IMR-90 (cell line): ENCODE measurements at regions not wholly inside any gene's neighbourhood (a gene's known extent, or its start where the extent isn't known, plus 50 kb on each side); places are given as distances from the start of the nearest gene placed in this dataset.

Source experiments
- ATAC-seq: fragments of 200-7000 bp; cut with Tn5 transposase; 2 replicates; pipeline ENCODE4 v1.9.1; 2020; ENCODE audit warnings: low read depth, mild to moderate bottlenecking, moderate library complexity
- BruUV-seq: library from RNA; stranded (reverse); fragments of 400-500 nt; replicated peaks from 2 replicates; lab custom pipeline; 2021; lab: Mats Ljungman, UMichigan
- CTCF ChIA-PET: fragments of 300-600 bp; formaldehyde crosslinking; extraction: SDS; loops from one replicate; lab custom pipeline; 2021; ENCODE audit warnings: antibody characterized with exemption; lab: Yijun Ruan, JAX
- POLR2A ChIA-PET: fragments of 300-600 bp; sonication (Branson Sonifier 250); formaldehyde crosslinking; loops from one replicate; lab custom pipeline; 2022; ENCODE audit warnings: antibody characterized with exemption; ENCODE audit not compliant: unreplicated experiment; lab: Charles Lee
- DNase-seq: peaks from one replicate; pipeline ENCODE4 v3.0.0; 2013
- H2AFZ ChIP-seq: replicated peaks from 2 replicates; pipeline ENCODE3; 2013; ENCODE audit warnings: low read length, mild to moderate bottlenecking; ENCODE audit not compliant: poor library complexity
- H2AK5ac ChIP-seq: 2 replicates; pipeline ENCODE4 v1.6.1; 2013; ENCODE audit warnings: low read depth, low read length, inconsistent platforms
- H2AK9ac ChIP-seq: replicated peaks from 2 replicates; pipeline ENCODE3; 2013; ENCODE audit warnings: mild to moderate bottlenecking, low read depth, low read length, moderate library complexity; ENCODE audit not compliant: poor library complexity
- H2BK120ac ChIP-seq: 2 replicates; pipeline ENCODE4 v1.6.1; 2013; ENCODE audit warnings: low read depth, low read length, inconsistent platforms
- H2BK15ac ChIP-seq: 3 replicates; pipeline ENCODE4 v1.6.1; 2013; ENCODE audit warnings: low read depth, low read length, inconsistent platforms
- H2BK20ac ChIP-seq: 2 replicates; pipeline ENCODE4 v1.6.1; 2013; ENCODE audit warnings: low read depth, mild to moderate bottlenecking, inconsistent platforms, low read length, moderate library complexity
- H2BK5ac ChIP-seq: 2 replicates; pipeline ENCODE4 v1.6.1; 2013; ENCODE audit warnings: mild to moderate bottlenecking, low read depth, low read length, inconsistent platforms; ENCODE audit not compliant: poor library complexity, severe bottlenecking
- H3K14ac ChIP-seq: replicated peaks from 2 replicates; pipeline ENCODE4 v1.6.1; 2013; ENCODE audit warnings: low read depth, low read length, inconsistent platforms
- H3K18ac ChIP-seq: 2 replicates; pipeline ENCODE4 v1.6.1; 2013; ENCODE audit warnings: low read depth, low read length, control low read depth
- H3K23ac ChIP-seq: 2 replicates; pipeline ENCODE4 v1.6.1; 2013; ENCODE audit warnings: low read depth, low read length, inconsistent platforms
- H3K27ac ChIP-seq: 2 replicates; pipeline ENCODE4 v1.5.1; 2013; ENCODE audit warnings: mild to moderate bottlenecking, control low read depth, low read length; ENCODE audit not compliant: insufficient read depth
- H3K27me3 ChIP-seq: 2 replicates; pipeline ENCODE4 v1.6.1; 2013; ENCODE audit warnings: low read length; ENCODE audit not compliant: control insufficient read depth, insufficient read depth
- H3K36me3 ChIP-seq: 2 replicates; pipeline ENCODE4 v1.6.1; 2013; ENCODE audit warnings: low read length, mixed read lengths; ENCODE audit not compliant: control insufficient read depth, insufficient read depth
- H3K4ac ChIP-seq: 2 replicates; pipeline ENCODE4 v1.6.1; 2013; ENCODE audit warnings: low read depth, low read length, inconsistent platforms
- H3K4me1 ChIP-seq: 2 replicates; pipeline ENCODE4 v1.6.1; 2013; ENCODE audit warnings: low read length, mixed read lengths; ENCODE audit not compliant: control insufficient read depth, insufficient read depth
- H3K4me2 ChIP-seq: 2 replicates; pipeline ENCODE4 v1.6.1; 2013; ENCODE audit warnings: low read depth, mild to moderate bottlenecking, control low read depth, low read length, moderate library complexity
- H3K4me3 ChIP-seq: 2 replicates; pipeline ENCODE4 v1.5.1; 2013; ENCODE audit warnings: low read depth, mild to moderate bottlenecking, control low read depth, low read length, moderate library complexity; ENCODE audit not compliant: insufficient read depth
- H3K56ac ChIP-seq: 2 replicates; pipeline ENCODE4 v1.6.1; 2013; ENCODE audit warnings: low read length, inconsistent platforms; ENCODE audit not compliant: insufficient read depth; ENCODE audit errors: extremely low read depth
- H3K79me1 ChIP-seq, 2 experiments: 2 replicates each; pipeline ENCODE4 v1.6.1; 2013; ENCODE audit warnings: low read length in 2 of 2, inconsistent platforms in 1 of 2, low read depth in 1 of 2
- H3K9ac ChIP-seq: 2 replicates; pipeline ENCODE4 v1.6.1; 2013; ENCODE audit warnings: low read depth, low read length, control low read depth
- H3K9me1 ChIP-seq: 2 replicates; pipeline ENCODE4 v1.6.1; 2013; ENCODE audit warnings: low read length, inconsistent platforms; ENCODE audit not compliant: insufficient read depth
- H3K9me3 ChIP-seq: 2 replicates; pipeline ENCODE4 v1.6.1; 2013; ENCODE audit warnings: low read length; ENCODE audit not compliant: control insufficient read depth, insufficient read depth
- H4K20me1 ChIP-seq: 2 replicates; pipeline ENCODE4 v1.6.1; 2013; ENCODE audit warnings: low read length, inconsistent platforms; ENCODE audit not compliant: insufficient read depth
- H4K5ac ChIP-seq: 2 replicates; pipeline ENCODE4 v1.6.1; 2013; ENCODE audit warnings: mild to moderate bottlenecking, low read depth, low read length, control low read depth
- H4K8ac ChIP-seq, 2 experiments: 2 replicates each; pipeline ENCODE4 v1.6.1; 2013; ENCODE audit warnings: low read depth in 2 of 2, low read length in 2 of 2, control low read depth in 1 of 2, inconsistent platforms in 1 of 2
- H4K91ac ChIP-seq: 2 replicates; pipeline ENCODE4 v1.6.1; 2013; ENCODE audit warnings: low read depth, low read length, inconsistent platforms; ENCODE audit not compliant: insufficient read depth
- BHLHE40 ChIP-seq: fragments of 150-350 bp; IDR thresholded peaks from 2 replicates; pipeline ENCODE4 v1.6.1; 2016; ENCODE audit warnings: mild to moderate bottlenecking, low read depth, low read length
- CEBPB ChIP-seq: IDR thresholded peaks from 2 replicates; pipeline ENCODE4 v1.6.1; 2012; ENCODE audit warnings: low read depth, low read length, improper control_type of control experiment
- CHD1 ChIP-seq: IDR thresholded peaks from 2 replicates; pipeline ENCODE4 v1.6.1; 2012; ENCODE audit warnings: low read depth, low read length, improper control_type of control experiment
- FOS ChIP-seq: fragments of 150-350 bp; IDR thresholded peaks from 2 replicates; pipeline ENCODE4 v1.6.1; 2016; ENCODE audit warnings: low read depth, low read length
- MAFK ChIP-seq: IDR thresholded peaks from 2 replicates; pipeline ENCODE4 v1.6.1; 2012; ENCODE audit warnings: low read depth, low read length, improper control_type of control experiment
- MAZ ChIP-seq: IDR thresholded peaks from 2 replicates; pipeline ENCODE4 v1.6.1; 2012; ENCODE audit warnings: low read depth, mild to moderate bottlenecking, low read length, improper control_type of control experiment, moderate library complexity, borderline replicate concordance
- MXI1 ChIP-seq: IDR thresholded peaks from 2 replicates; pipeline ENCODE4 v1.6.1; 2012; ENCODE audit warnings: low read depth, mild to moderate bottlenecking, low read length, moderate library complexity, borderline replicate concordance
- NFE2L2 ChIP-seq: fragments of 150-350 bp; IDR thresholded peaks from 2 replicates; pipeline ENCODE4 v1.6.1; 2016; ENCODE audit warnings: low read depth, mild to moderate bottlenecking, low read length
- POLR2A ChIP-seq: IDR thresholded peaks from 2 replicates; pipeline ENCODE4 v1.6.1; 2012; ENCODE audit warnings: mild to moderate bottlenecking, low read depth, low read length
- RAD21 ChIP-seq: IDR thresholded peaks from 2 replicates; pipeline ENCODE4 v1.6.1; 2012; ENCODE audit warnings: low read length, improper control_type of control experiment
- RCOR1 ChIP-seq: IDR thresholded peaks from 2 replicates; pipeline ENCODE4 v1.6.1; 2012; ENCODE audit warnings: mild to moderate bottlenecking, low read length, improper control_type of control experiment; ENCODE audit not compliant: insufficient replicate concordance
- SMC3 ChIP-seq: fragments of 150-350 bp; IDR thresholded peaks from 2 replicates; pipeline ENCODE4 v1.6.1; 2016; ENCODE audit warnings: low read depth, mild to moderate bottlenecking, antibody characterized with exemption, low read length, moderate library complexity
- WGBS, 2 experiments: methylation state at CpG; one replicate each; pipeline versions ENCODE4 v1.1.5 to v1.1.7; 2013; ENCODE audit warnings: missing lambda C conversion rate in 2 of 2; ENCODE audit not compliant: insufficient read length in 1 of 2; ENCODE audit errors: extremely low coverage in 2 of 2; 5-methylcytosine and 5-hydroxymethylcytosine counted together
- dilution Hi-C: fragments of 300-500 bp; cut with HindIII; formaldehyde crosslinking; loops from one replicate; pipeline ENCODE4 v1.14.3; 2018; ENCODE audit warnings: low sequenced_read_pairs; ENCODE audit not compliant: unreplicated experiment
- in situ Hi-C: fragments of 300-500 bp; cut with MboI; formaldehyde crosslinking; loops from 3 replicates; pipeline ENCODE4 v1.14.3; 2019; ENCODE audit warnings: low sequenced_read_pairs, inconsistent platforms, mixed read lengths
- intact Hi-C: fragments of 100-400 bp; cut with micrococcal nuclease; formaldehyde crosslinking; loops from 2 replicates; pipeline ENCODE4 v1.10.0; 2022
- TF ChIP-seq, protein P1 (sequence below): conservative IDR thresholded peaks from 2 replicates; pipeline ENCODE4 v1.5.1; 2012; ENCODE audit warnings: mild to moderate bottlenecking, low read depth, low read length, improper control_type of control experiment
- TF ChIP-seq, protein P2 (sequence below): fragments of 150-350 bp; IDR thresholded peaks from 2 replicates; pipeline ENCODE4 v1.6.1; 2016; ENCODE audit warnings: low read depth, mild to moderate bottlenecking, low read length, moderate library complexity, borderline replicate concordance
- TF ChIP-seq, protein P3 (sequence below): fragments of 150-350 bp; IDR thresholded peaks from 2 replicates; pipeline ENCODE4 v1.6.1; 2017; ENCODE audit warnings: mild to moderate bottlenecking, antibody characterized with exemption, low read length, low read depth

DNA sequence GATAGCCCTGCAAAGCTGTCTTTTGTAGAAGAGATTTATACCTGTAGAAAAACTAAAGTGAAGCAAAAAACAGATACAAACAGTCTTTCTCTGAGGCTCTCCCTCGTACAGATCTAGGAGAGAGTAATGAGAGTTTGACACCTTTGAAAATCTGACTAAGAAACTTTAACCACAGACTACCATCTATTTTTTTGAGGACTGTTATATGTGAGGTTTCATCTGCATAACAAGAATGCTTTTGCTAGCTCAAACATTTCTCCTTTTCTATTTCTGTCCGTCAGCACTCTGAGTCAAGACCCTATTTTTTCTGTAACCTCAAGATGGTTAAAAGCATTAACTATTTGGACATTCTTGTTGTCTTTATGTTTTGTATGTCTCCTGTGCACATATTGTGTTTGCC is 193.0 kb downstream of the BTBD3 start:
- Histone ChIP-seq H3K9me1 (no peaks in the 10 kb centered on the region), H2BK120ac (no peak overlapping the region), H2AK9ac (no peak overlapping the region), H3K4me2 (no peak overlapping the region), H3K4ac (no peak overlapping the region), H3K79me1 (no peaks in the 10 kb centered on the region), H3K18ac (no peak overlapping the region), H3K9ac (no peak overlapping the region), H3K14ac (no peak overlapping the region), H2BK15ac (no peak overlapping the region), H4K20me1 (no peaks in the 10 kb centered on the region), H4K91ac (no peak overlapping the region), H2AK5ac (no peak overlapping the region), H3K27ac (no peak overlapping the region), H3K9me3 (no peaks in the 10 kb centered on the region), H3K27me3 (no peaks in the 10 kb centered on the region), H2BK20ac (no peak overlapping the region), H3K36me3 (no peaks in the 10 kb centered on the region), H3K23ac (no peak overlapping the region), H4K5ac (no peak overlapping the region), H2AFZ (no peak overlapping the region), H3K4me1 (no peaks in the 10 kb centered on the region), H2BK5ac (no peak overlapping the region), H3K4me3 (no peak overlapping the region), H3K56ac (no peak overlapping the region), H4K8ac (no peak overlapping the region)
- intact Hi-C loops: no loop called here
- no peak for ATAC-seq
- WGBS, 2 experiments: no CpG with 5 or more reads among the region's 2 CpGs
- TF ChIP-seq MAZ: no peak
- no peak for TF ChIP-seq NFE2L2
- no peak for TF ChIP-seq CEBPB
- no peak for TF ChIP-seq BHLHE40
- no peak for TF ChIP-seq FOS
- no peak for TF ChIP-seq POLR2A
- TF ChIP-seq, protein P1, sequence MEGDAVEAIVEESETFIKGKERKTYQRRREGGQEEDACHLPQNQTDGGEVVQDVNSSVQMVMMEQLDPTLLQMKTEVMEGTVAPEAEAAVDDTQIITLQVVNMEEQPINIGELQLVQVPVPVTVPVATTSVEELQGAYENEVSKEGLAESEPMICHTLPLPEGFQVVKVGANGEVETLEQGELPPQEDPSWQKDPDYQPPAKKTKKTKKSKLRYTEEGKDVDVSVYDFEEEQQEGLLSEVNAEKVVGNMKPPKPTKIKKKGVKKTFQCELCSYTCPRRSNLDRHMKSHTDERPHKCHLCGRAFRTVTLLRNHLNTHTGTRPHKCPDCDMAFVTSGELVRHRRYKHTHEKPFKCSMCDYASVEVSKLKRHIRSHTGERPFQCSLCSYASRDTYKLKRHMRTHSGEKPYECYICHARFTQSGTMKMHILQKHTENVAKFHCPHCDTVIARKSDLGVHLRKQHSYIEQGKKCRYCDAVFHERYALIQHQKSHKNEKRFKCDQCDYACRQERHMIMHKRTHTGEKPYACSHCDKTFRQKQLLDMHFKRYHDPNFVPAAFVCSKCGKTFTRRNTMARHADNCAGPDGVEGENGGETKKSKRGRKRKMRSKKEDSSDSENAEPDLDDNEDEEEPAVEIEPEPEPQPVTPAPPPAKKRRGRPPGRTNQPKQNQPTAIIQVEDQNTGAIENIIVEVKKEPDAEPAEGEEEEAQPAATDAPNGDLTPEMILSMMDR: no peak
- TF ChIP-seq, protein P2, sequence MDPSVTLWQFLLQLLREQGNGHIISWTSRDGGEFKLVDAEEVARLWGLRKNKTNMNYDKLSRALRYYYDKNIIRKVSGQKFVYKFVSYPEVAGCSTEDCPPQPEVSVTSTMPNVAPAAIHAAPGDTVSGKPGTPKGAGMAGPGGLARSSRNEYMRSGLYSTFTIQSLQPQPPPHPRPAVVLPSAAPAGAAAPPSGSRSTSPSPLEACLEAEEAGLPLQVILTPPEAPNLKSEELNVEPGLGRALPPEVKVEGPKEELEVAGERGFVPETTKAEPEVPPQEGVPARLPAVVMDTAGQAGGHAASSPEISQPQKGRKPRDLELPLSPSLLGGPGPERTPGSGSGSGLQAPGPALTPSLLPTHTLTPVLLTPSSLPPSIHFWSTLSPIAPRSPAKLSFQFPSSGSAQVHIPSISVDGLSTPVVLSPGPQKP: no peak
- no peak for TF ChIP-seq SMC3
- no peak for TF ChIP-seq RCOR1
- TF ChIP-seq RAD21: no peak
- no peak for TF ChIP-seq MXI1
- TF ChIP-seq CHD1: no peak
- TF ChIP-seq, protein P3, sequence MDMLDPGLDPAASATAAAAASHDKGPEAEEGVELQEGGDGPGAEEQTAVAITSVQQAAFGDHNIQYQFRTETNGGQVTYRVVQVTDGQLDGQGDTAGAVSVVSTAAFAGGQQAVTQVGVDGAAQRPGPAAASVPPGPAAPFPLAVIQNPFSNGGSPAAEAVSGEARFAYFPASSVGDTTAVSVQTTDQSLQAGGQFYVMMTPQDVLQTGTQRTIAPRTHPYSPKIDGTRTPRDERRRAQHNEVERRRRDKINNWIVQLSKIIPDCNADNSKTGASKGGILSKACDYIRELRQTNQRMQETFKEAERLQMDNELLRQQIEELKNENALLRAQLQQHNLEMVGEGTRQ: no peak
- TF ChIP-seq MAFK: no peak
- ChIA-PET POLR2A (no interaction called here), CTCF (interaction anchor here (0.8 kb wide), 1 partner anchor 16 kb away, joined by 4 read pairs; no protein-coding TSS in a partner anchor)
- in situ Hi-C loops: no loop called here
- no TSS peak for BruUV-seq
- dilution Hi-C loops: no loop called here
- no peak for DNase-seq
